Adrenal gland (tissue), 9 donors: ENCODE measurements at regions not wholly inside any gene's neighbourhood (a gene's known extent, or its start where the extent isn't known, plus 50 kb on each side); places are given as distances from the start of the nearest gene placed in this dataset.
A peak's percentile ranks its signal among the peaks of the same experiment; 100 is the strongest.

ENCODE experiments used
- DNase-seq, 7 donors: peaks; one replicate each; pipeline ENCODE4 v3.0.0-alpha.2; 2019 to 2020
- H3K27ac ChIP-seq, 5 donors: fragments of 200-600 bp; sonication (generic) in 4 of 5; 1 replicate in 3 of 5; 2 replicates in 2 of 5; pipeline versions ENCODE4 v1.5.1 to v1.8.0; 2016 to 2020; ENCODE audit warnings: mild to moderate bottlenecking in 1 of 5
- H3K27me3 ChIP-seq: fragments of 200-600 bp; 2 replicates; pipeline ENCODE4 v1.8.0; 2021
- H3K36me3 ChIP-seq, 2 donors: fragments of 200-600 bp; replicated peaks in 1 of 2; 1 replicate in 1 of 2; 2 replicates in 1 of 2; pipeline versions ENCODE4 v1.5.1 to v1.8.0; 2018 to 2022
- H3K4me1 ChIP-seq, 2 donors: fragments of 200-600 bp; replicated peaks in 1 of 2; 1 replicate in 1 of 2; 2 replicates in 1 of 2; pipeline versions ENCODE4 v1.5.1 to v1.8.0; 2018 to 2021
- H3K4me3 ChIP-seq, 4 donors: fragments of 200-600 bp; sonication (generic) in 3 of 4; one replicate each; pipeline ENCODE4 v1.5.1; 2016 to 2018
- H3K9me3 ChIP-seq, 3 donors: fragments of 200-600 bp; sonication (generic) in 1 of 3; replicated peaks in 1 of 3; 1 replicate in 2 of 3; 2 replicates in 1 of 3; pipeline versions ENCODE4 v1.5.1 to v1.8.0; 2016 to 2021
- POLR2A ChIP-seq, 2 donors: fragments of 450-650 bp; IDR thresholded peaks; one replicate each; pipeline ENCODE4 v1.6.1; 2017; ENCODE audit warnings: antibody characterized with exemption in 2 of 2, mild to moderate bottlenecking in 2 of 2, moderate library complexity in 1 of 2
- WGBS, 4 donors: extraction: QIAGEN DNeasy Blood & Tissue Kit in 2 of 4; methylation state at CpG; one replicate each; pipeline versions ENCODE4 v1.1.5 to v1.1.7; 2013 to 2017; 5-methylcytosine and 5-hydroxymethylcytosine counted together
- intact Hi-C, 2 donors: fragments of 100-400 bp; cut with DNase I; formaldehyde crosslinking; loops; one replicate each; pipeline versions ENCODE4 v1.14.1 to v1.15.0; 2022 to 2023
- TF ChIP-seq, protein P1 (sequence below), 6 experiments: fragments of 450-650 bp in 4 of 6; fragments of 200-600 bp in 2 of 6; sonication (generic) in 1 of 6; IDR thresholded peaks; 1 replicate in 5 of 6; 2 replicates in 1 of 6; pipeline versions ENCODE4 v1.5.1 to v1.8.0; 2016 to 2021; ENCODE audit warnings: antibody characterized with exemption in 6 of 6, mild to moderate bottlenecking in 2 of 6, moderate library complexity in 1 of 6
- donor health status: healthy with polysubstance abuse.
- donor health status: Bipolar disorder and iron deficiency.
- donor health status: DM: yes; HTN: yes; CAD: no.
- donor health status: DM: no; HTN: no; CAD: no.
- donor health status: DM: no; HTN: no; CAD: no.

DNA sequence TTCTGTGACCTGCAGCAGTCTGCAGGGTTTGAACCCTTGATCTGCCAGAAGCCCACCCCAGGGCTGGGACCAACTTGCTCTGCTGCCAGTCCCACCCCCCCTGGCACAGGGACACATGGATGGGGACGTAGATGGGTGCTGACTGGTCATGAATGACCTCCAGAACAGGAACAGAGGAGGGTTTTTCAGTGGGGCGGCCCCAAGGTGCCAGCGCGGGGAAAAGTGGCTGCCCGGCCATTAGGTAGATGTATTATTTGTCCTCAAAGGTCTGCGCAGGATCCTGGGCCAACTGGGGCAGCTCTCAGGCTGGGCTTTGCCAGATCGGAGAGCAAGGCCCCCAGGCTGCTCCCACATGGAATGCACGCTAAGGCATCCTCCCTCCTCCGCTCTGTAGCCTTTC, 265.2 kb upstream of the TNRC6C start:
- Histone ChIP-seq H3K36me3 (no peaks in the 10 kb centered on the region), H3K4me1 (peaks cover 0 to 12% of the 10 kb centered on the region in 2 donors), H3K9me3 (no peaks in the 10 kb centered on the region), H3K27ac (no peak overlapping the region), H3K4me3 (no peak overlapping the region), H3K27me3 (no peaks in the 10 kb centered on the region)
- TF ChIP-seq, protein P1, sequence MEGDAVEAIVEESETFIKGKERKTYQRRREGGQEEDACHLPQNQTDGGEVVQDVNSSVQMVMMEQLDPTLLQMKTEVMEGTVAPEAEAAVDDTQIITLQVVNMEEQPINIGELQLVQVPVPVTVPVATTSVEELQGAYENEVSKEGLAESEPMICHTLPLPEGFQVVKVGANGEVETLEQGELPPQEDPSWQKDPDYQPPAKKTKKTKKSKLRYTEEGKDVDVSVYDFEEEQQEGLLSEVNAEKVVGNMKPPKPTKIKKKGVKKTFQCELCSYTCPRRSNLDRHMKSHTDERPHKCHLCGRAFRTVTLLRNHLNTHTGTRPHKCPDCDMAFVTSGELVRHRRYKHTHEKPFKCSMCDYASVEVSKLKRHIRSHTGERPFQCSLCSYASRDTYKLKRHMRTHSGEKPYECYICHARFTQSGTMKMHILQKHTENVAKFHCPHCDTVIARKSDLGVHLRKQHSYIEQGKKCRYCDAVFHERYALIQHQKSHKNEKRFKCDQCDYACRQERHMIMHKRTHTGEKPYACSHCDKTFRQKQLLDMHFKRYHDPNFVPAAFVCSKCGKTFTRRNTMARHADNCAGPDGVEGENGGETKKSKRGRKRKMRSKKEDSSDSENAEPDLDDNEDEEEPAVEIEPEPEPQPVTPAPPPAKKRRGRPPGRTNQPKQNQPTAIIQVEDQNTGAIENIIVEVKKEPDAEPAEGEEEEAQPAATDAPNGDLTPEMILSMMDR (IDR thresholded peaks at IDR 0.05) = no peak
- no peak for TF ChIP-seq POLR2A (IDR thresholded peaks at IDR 0.05)
- intact Hi-C loops = no loop called here
- 79 to 94% (median 85%) methylated on average over 6 to 9 of the region's 9 CpGs for WGBS, 4 donors
- DNase-seq = peak in 1 of 7 donors; percentile 48

DNA sequence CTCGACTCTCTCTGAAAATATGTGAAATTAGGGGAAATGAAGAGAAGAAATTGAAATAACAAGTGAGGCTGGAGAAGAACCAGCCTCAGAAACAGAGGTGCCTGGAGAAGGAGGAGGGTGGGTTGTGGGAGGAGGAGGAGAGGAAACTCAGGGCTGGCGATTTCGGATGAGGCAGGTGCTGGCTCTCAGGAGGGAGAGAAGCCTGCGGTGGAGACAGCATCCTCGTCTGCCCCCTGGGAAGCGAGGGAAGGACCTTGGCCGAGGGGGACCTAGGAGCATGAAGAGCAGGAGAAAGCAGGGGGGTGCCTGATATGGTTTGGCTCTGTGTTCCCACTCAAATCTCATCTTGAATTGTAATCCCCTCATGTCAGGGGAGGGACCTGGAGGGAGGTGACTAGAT, 264.7 kb upstream of the TNRC6C start:
- TF ChIP-seq, protein P1 (IDR thresholded peaks at IDR 0.05) = no peak
- no peak for TF ChIP-seq POLR2A (IDR thresholded peaks at IDR 0.05)
- intact Hi-C loops = no loop called here
- Histone ChIP-seq H3K36me3 (no peaks in the 10 kb centered on the region), H3K4me1 (peaks cover 0 to 12% of the 10 kb centered on the region in 2 donors), H3K9me3 (no peaks in the 10 kb centered on the region), H3K4me3 (no peak overlapping the region), H3K27ac (no peak overlapping the region), H3K27me3 (no peaks in the 10 kb centered on the region)
- 82 to 93% (median 90%) methylated on average over 7 of the region's 7 CpGs for WGBS, 4 donors
- peak in 1 of 7 donors; percentile 21 for DNase-seq

DNA sequence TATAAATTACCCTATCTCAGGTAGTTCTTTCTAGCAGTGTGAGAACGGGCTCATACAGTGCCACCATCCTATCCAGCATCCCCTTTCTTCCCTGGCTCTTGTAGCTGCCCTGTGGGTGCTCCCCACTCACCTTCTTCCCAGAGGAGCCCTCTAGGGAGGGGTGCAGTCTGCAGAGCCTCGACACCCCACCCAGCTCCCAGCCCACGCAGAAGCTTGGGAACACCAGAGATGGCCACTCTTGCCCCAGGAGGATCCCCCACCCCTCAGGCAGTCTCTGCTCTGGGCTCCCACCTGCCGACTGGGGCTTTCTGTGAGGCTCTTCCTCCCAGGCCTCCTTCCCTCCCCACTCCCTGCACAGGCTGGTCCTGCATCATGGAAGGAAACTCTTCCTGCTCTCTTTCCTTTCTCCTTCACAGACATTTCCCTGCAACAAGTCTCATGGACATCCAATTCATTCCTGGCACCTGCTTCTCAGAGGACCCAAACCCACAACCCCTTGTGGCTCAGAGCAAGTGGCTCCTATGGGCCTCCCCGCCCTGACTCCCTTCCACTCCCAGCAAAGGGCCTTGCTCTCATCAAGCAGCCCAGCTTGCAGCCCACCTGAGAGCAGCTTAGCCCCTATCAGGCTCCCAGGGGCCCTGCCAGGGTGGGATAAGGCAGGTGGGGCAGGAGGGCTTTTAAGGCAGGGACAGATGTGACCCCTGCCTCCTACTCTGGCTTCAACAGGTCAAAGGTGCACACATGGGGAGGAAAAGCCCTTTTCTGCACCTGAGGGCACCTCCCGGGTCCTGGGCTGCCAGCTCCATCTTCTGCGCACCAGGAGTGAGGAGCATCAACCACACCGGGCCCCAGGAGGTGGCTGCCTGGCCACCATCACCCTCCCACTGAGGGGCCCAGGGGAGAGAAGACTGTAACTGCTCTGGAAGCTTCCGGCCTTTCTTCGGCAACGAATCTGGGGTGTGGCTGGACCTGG, 263.8 kb upstream of the TNRC6C start:
- Histone ChIP-seq H3K27ac (no peak overlapping the region), H3K9me3 (no peaks in the 10 kb centered on the region), H3K27me3 (no peaks in the 10 kb centered on the region), H3K4me3 (no peak overlapping the region), H3K4me1 (peaks cover 0 to 12% of the 10 kb centered on the region in 2 donors), H3K36me3 (no peaks in the 10 kb centered on the region)
- intact Hi-C loops = no loop called here
- TF ChIP-seq, protein P1 (IDR thresholded peaks at IDR 0.05) = no peak
- TF ChIP-seq POLR2A (IDR thresholded peaks at IDR 0.05) = no peak
- 80 to 93% (median 87%) methylated on average over 5 to 11 of the region's 11 CpGs for WGBS, 4 donors
- DNase-seq = peak in 1 of 7 donors; percentile 27

DNA sequence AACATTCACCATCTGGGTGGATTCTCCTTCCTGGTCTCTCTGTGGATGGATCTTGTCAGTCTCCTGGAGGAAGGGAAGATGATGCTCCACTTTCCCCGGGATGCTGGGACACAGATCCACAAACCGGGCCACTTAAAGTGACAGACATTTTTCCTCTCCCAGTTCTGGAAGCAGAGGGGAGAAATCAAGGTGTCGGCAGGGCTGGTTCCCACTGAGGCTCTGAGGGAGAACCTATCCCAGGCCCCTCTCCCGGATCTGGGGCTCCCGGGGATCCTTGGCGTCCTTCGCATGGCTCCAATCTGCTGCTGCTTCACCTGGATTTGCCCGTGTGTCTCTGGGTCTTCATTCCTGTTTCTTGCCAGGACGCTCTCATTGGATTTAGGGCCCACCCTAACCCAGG, 263.1 kb upstream of the TNRC6C start:
- intact Hi-C loops = no loop called here

More for the DNA sequence above, 263.1 kb upstream of the TNRC6C start:
- TF ChIP-seq, protein P1 (IDR thresholded peaks at IDR 0.05) = no peak
- no peak for TF ChIP-seq POLR2A (IDR thresholded peaks at IDR 0.05)
- no peaks in the 10 kb centered on the region for H3K9me3 ChIP-seq
- no peaks in the 10 kb centered on the region for H3K27me3 ChIP-seq
- H3K4me1 ChIP-seq = peaks cover 0 to 8% of the 10 kb centered on the region in 2 donors
- H3K27ac ChIP-seq = no peak overlapping the region
- 84 to 91% (median 87%) methylated on average over 9 of the region's 9 CpGs for WGBS, 4 donors
- no peak overlapping the region for H3K4me3 ChIP-seq
- peak in 1 of 7 donors; percentile 30 for DNase-seq
- no peaks in the 10 kb centered on the region for H3K36me3 ChIP-seq
